Esophagus muscularis mucosa (tissue), 4 donors: ENCODE measurements at regions not wholly inside any gene's neighbourhood (a gene's known extent, or its start where the extent isn't known, plus 50 kb on each side); places are given as distances from the start of the nearest gene placed in this dataset.

Experiments used
- DNase-seq: peaks from one replicate; pipeline ENCODE4 v3.0.0-alpha.2; 2017; ENCODE audit errors: extremely low spot score
- H3K27ac ChIP-seq, 4 donors: fragments of 200-600 bp; sonication (generic); replicated peaks in 1 of 4; 1 replicate in 3 of 4; 2 replicates in 1 of 4; pipeline ENCODE4 v1.5.1; 2016 to 2019; ENCODE audit warnings: mild to moderate bottlenecking in 1 of 4
- H3K27me3 ChIP-seq, 4 donors: fragments of 200-600 bp; sonication (generic); one replicate each; pipeline versions ENCODE4 v1.5.1 to v1.6.0; 2016 to 2019
- H3K36me3 ChIP-seq, 4 donors: fragments of 200-600 bp; sonication (generic); one replicate each; pipeline ENCODE4 v1.5.1; 2016 to 2019
- H3K4me1 ChIP-seq, 4 donors: fragments of 200-600 bp; sonication (generic); one replicate each; pipeline ENCODE4 v1.5.1; 2016 to 2019
- H3K4me3 ChIP-seq, 4 donors: fragments of 200-600 bp; sonication (generic); 1 replicate in 2 of 4; 2 replicates in 2 of 4; pipeline ENCODE4 v1.5.1; 2016 to 2019; ENCODE audit warnings: mild to moderate bottlenecking in 4 of 4, moderate library complexity in 1 of 4
- H3K9me3 ChIP-seq, 4 donors: fragments of 200-600 bp; sonication (generic); 1 replicate in 3 of 4; 2 replicates in 1 of 4; pipeline ENCODE4 v1.5.1; 2016 to 2019
- EP300 ChIP-seq: sonication (generic); formaldehyde crosslinking; IDR thresholded peaks from one replicate; pipeline ENCODE4 v1.6.1; 2017; ENCODE audit warnings: antibody characterized with exemption
- POLR2A ChIP-seq: fragments of 450-650 bp; IDR thresholded peaks from one replicate; pipeline ENCODE4 v1.6.1; 2017; ENCODE audit warnings: antibody characterized with exemption, moderate library complexity, mild to moderate bottlenecking, low read depth
- POLR2AphosphoS5 ChIP-seq, 2 donors: sonication (generic); formaldehyde crosslinking; IDR thresholded peaks; one replicate each; pipeline ENCODE4 v1.6.1; 2017; ENCODE audit warnings: antibody characterized with exemption in 2 of 2
- WGBS: methylation state at CpG from one replicate; pipeline ENCODE4 v1.1.5; 2018; 5-methylcytosine and 5-hydroxymethylcytosine counted together
- intact Hi-C: fragments of 100-400 bp; cut with DNase I; formaldehyde crosslinking; loops from one replicate; pipeline ENCODE4 v1.15.1; 2023
- TF ChIP-seq, protein P1 (sequence below), 3 experiments: fragments of 200-600 bp in 2 of 3; fragments of 450-650 bp in 1 of 3; sonication (generic) in 2 of 3; IDR thresholded peaks; one replicate each; pipeline ENCODE4 v1.5.1; 2017 to 2019; ENCODE audit warnings: antibody characterized with exemption in 3 of 3, mild to moderate bottlenecking in 2 of 3, moderate library complexity in 1 of 3

- H3K27me3 ChIP-seq: no peaks in the 10 kb centered on the region
- intact Hi-C loops: no loop called here
- no peaks in the 10 kb centered on the region for H3K36me3 ChIP-seq
- H3K9me3 ChIP-seq: no peaks in the 10 kb centered on the region
- H3K4me1 ChIP-seq: no peaks in the 10 kb centered on the region
- no peak for DNase-seq
- TF ChIP-seq EP300 (no peak), POLR2AphosphoS5 (IDR thresholded peaks at IDR 0.05) (no peak), POLR2A (no peak)
- TF ChIP-seq, protein P1, sequence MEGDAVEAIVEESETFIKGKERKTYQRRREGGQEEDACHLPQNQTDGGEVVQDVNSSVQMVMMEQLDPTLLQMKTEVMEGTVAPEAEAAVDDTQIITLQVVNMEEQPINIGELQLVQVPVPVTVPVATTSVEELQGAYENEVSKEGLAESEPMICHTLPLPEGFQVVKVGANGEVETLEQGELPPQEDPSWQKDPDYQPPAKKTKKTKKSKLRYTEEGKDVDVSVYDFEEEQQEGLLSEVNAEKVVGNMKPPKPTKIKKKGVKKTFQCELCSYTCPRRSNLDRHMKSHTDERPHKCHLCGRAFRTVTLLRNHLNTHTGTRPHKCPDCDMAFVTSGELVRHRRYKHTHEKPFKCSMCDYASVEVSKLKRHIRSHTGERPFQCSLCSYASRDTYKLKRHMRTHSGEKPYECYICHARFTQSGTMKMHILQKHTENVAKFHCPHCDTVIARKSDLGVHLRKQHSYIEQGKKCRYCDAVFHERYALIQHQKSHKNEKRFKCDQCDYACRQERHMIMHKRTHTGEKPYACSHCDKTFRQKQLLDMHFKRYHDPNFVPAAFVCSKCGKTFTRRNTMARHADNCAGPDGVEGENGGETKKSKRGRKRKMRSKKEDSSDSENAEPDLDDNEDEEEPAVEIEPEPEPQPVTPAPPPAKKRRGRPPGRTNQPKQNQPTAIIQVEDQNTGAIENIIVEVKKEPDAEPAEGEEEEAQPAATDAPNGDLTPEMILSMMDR (IDR thresholded peaks at IDR 0.05): no peak
- WGBS: 100% methylated on average over 1 of the region's 1 CpG
- H3K27ac ChIP-seq: no peak overlapping the region
- H3K4me3 ChIP-seq: no peak overlapping the region
These were observed 50.6 kb upstream of the IL1R1 start for GRCh38 chr2:102091908-102092307.

GRCh38 chr2:102092535-102092934, 50.0 kb upstream of the IL1R1 start:
- intact Hi-C loops: no loop called here
- DNase-seq: no peak
- no peaks in the 10 kb centered on the region for H3K27me3 ChIP-seq
- H3K9me3 ChIP-seq: no peaks in the 10 kb centered on the region
- TF ChIP-seq, protein P1 (IDR thresholded peaks at IDR 0.05): no peak
- H3K27ac ChIP-seq: no peak overlapping the region
- 83% methylated on average over 7 of the region's 7 CpGs for WGBS
- H3K4me3 ChIP-seq: no peak overlapping the region
- H3K4me1 ChIP-seq: no peaks in the 10 kb centered on the region
- no peaks in the 10 kb centered on the region for H3K36me3 ChIP-seq
